ENCODE measurements at regions not wholly inside any gene's neighbourhood (a gene's known extent, or its start where the extent isn't known, plus 50 kb on each side); places are given as distances from the start of the nearest gene placed in this dataset.

DNA sequence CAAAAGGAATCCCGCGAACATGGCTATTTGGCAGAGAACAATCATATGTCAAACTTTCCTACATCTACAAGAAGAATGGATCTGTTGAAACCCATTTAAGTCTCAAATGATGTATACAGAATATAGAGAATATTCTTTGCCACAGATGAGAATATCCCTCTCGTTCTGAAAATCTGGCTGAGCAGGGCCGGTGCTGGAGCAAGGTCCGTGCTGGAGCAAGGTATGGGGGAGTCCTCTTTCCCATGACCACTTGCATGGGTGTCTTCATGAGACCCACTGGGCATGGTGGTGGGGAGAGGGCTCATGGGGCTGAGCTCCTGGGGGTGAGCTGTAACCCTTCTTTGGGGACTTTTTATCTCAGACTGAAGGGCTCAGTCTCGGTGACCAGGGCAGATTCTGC lies 440.9 kb downstream of the SOX9 start:
- intact Hi-C loops (cut with micrococcal nuclease) (no loop called here), dilution Hi-C loops (cut with MboI; ENCODE audit: extremely low pct_ligation_motif_present, low sequenced_read_pairs) (no loop called here)
- H3K79me2 ChIP-seq (ENCODE audit: control insufficient read depth, insufficient read depth, low read length) = no peaks in the 10 kb centered on the region
- H3K4me3 ChIP-seq (replicated peaks in 1 of 3; ENCODE audit: insufficient read depth in 1 of 3, low read depth in 1 of 3, low read length in 3 of 3) = no peak overlapping the region
- H2AFZ ChIP-seq (ENCODE audit: low read depth, low read length) = no peak overlapping the region
- CTCF ChIA-PET = interaction anchor here (5.1 kb wide), 1 partner anchor 165 kb away, joined by 34 read pairs; no protein-coding TSS in a partner anchor
- POLR2A ChIA-PET = no interaction called here
- H3K4me2 ChIP-seq (ENCODE audit: insufficient read depth, low read length) = no peak overlapping the region
- BruUV-seq (replicated peaks) = no TSS peak
- H3K4me1 ChIP-seq (ENCODE audit: control insufficient read depth, extremely low read depth, insufficient read depth, low read length) = no peaks in the 10 kb centered on the region
- no peak overlapping the region for H3K9ac ChIP-seq (replicated peaks; ENCODE audit: extremely low read depth, insufficient read depth, low read length)
- H4K20me1 ChIP-seq (replicated peaks; ENCODE audit: control insufficient read depth, extremely low read depth, insufficient read depth, low read length) = no peaks in the 10 kb centered on the region
- H3K27me3 ChIP-seq (ENCODE audit: control insufficient read depth in 2 of 2, insufficient read depth in 2 of 2, low read length in 2 of 2) = no peaks in the 10 kb centered on the region
- no peaks in the 10 kb centered on the region for H3K36me3 ChIP-seq (ENCODE audit: control insufficient read depth in 2 of 2, extremely low read depth in 1 of 2, insufficient read depth in 2 of 2, low read length in 2 of 2)
- H3K27ac ChIP-seq (ENCODE audit: insufficient read depth, low read depth, low read length) = no peak overlapping the region
- TF ChIP-seq MYC (IDR thresholded peaks at IDR 0.05; ENCODE audit: low read depth, low read length) (no peak), FOS (IDR thresholded peaks at IDR 0.05; ENCODE audit: borderline replicate concordance, insufficient read depth, low read length) (no peak), POLR2AphosphoS5 (IDR thresholded peaks at IDR 0.05; ENCODE audit: insufficient read depth, low read depth, low read length) (no peak), EZH2 (IDR thresholded peaks at IDR 0.05; ENCODE audit: borderline replicate concordance, low read depth, low read length, severe bottlenecking) (no peak)
- no peak for DNase-seq (ENCODE audit: low read depth, low spot score)
- no peak for FAIRE-seq
- no peaks in the 10 kb centered on the region for H3K9me1 ChIP-seq (replicated peaks; ENCODE audit: control insufficient read depth, extremely low read depth, insufficient read depth, low read length)
- H3K9me3 ChIP-seq (replicated peaks; ENCODE audit: control insufficient read depth, insufficient read depth, low read length) = no peaks in the 10 kb centered on the region

DNA sequence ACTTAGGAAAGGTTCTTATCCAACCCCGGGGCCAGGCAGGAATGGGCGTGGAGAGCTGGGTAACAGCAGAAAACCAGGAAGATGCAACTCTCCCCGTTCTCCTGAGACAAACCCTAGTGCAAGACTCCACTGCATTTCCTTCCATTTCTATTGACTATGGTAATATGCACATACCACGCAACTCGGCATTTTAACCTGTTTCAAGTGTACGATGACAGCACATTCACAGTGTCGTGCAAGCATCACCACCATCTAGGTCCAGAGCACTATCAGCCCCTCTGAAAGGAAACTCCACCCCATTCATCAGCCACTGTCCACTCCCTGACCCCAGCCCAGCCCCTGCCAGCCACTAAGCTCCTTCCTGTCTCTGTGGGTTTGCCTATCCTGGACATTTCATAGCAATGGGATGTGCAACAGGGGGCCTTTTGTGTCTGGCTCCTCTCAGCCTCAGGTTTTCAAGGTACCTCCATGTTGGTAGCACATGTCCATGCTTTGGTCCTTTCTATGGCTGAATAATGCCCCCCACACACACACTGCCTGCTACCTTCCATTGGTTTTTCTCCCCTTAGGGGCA lies 441.9 kb downstream of the SOX9 start:
- TF ChIP-seq POLR2A (IDR thresholded peaks at IDR 0.05; ENCODE audit: low read depth, low read length) (no peak), FOS (IDR thresholded peaks at IDR 0.05; ENCODE audit: borderline replicate concordance, insufficient read depth, low read length) (no peak)
- TF ChIP-seq, protein P1, sequence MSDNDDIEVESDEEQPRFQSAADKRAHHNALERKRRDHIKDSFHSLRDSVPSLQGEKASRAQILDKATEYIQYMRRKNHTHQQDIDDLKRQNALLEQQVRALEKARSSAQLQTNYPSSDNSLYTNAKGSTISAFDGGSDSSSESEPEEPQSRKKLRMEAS (IDR thresholded peaks at IDR 0.05; ENCODE audit: insufficient read depth, insufficient read length) = no peak
- no peak for FAIRE-seq
- Histone ChIP-seq H3K4me3 (replicated peaks in 1 of 3; ENCODE audit: insufficient read depth in 1 of 3, low read depth in 1 of 3, low read length in 3 of 3) (no peak overlapping the region), H4K20me1 (replicated peaks; ENCODE audit: control insufficient read depth, extremely low read depth, insufficient read depth, low read length) (no peaks in the 10 kb centered on the region), H3K4me1 (ENCODE audit: control insufficient read depth, extremely low read depth, insufficient read depth, low read length) (no peaks in the 10 kb centered on the region), H3K9me3 (replicated peaks; ENCODE audit: control insufficient read depth, insufficient read depth, low read length) (no peaks in the 10 kb centered on the region), H3K9me1 (replicated peaks; ENCODE audit: control insufficient read depth, extremely low read depth, insufficient read depth, low read length) (no peaks in the 10 kb centered on the region), H3K27me3 (ENCODE audit: control insufficient read depth in 2 of 2, insufficient read depth in 2 of 2, low read length in 2 of 2) (no peaks in the 10 kb centered on the region), H3K9ac (replicated peaks; ENCODE audit: extremely low read depth, insufficient read depth, low read length) (no peak overlapping the region), H3K79me2 (ENCODE audit: control insufficient read depth, insufficient read depth, low read length) (no peaks in the 10 kb centered on the region), H3K36me3 (ENCODE audit: control insufficient read depth in 2 of 2, extremely low read depth in 1 of 2, insufficient read depth in 2 of 2, low read length in 2 of 2) (no peaks in the 10 kb centered on the region), H2AFZ (ENCODE audit: low read depth, low read length) (no peak overlapping the region), H3K4me2 (ENCODE audit: insufficient read depth, low read length) (no peak overlapping the region), H3K27ac (ENCODE audit: insufficient read depth, low read depth, low read length) (no peak overlapping the region)
- intact Hi-C loops (cut with micrococcal nuclease) = no loop called here
- BruUV-seq (replicated peaks) = no TSS peak
- dilution Hi-C loops (cut with MboI; ENCODE audit: extremely low pct_ligation_motif_present, low sequenced_read_pairs) = no loop called here
- no peak for DNase-seq (ENCODE audit: low read depth, low spot score)
- ChIA-PET CTCF (interaction anchor here (5.1 kb wide), 1 partner anchor 164 kb away, joined by 34 read pairs; no protein-coding TSS in a partner anchor), POLR2A (no interaction called here)
